Ovary (tissue), 7 donors: ENCODE measurements at regions not wholly inside any gene's neighbourhood (a gene's known extent, or its start where the extent isn't known, plus 50 kb on each side); places are given as distances from the start of the nearest gene placed in this dataset.
A peak's percentile ranks its signal among the peaks of the same experiment; 100 is the strongest.

Experiments
- DNase-seq, 5 donors: peaks; one replicate each; pipeline ENCODE4 v3.0.0-alpha.2; 2019 to 2020
- H3K27ac ChIP-seq, 2 donors: fragments of 200-600 bp; one replicate each; pipeline versions ENCODE4 v1.5.1 to v1.8.0; 2019 to 2022
- H3K27me3 ChIP-seq: fragments of 200-600 bp; one replicate; pipeline ENCODE4 v1.8.0; 2022
- H3K36me3 ChIP-seq: fragments of 200-600 bp; sonication (generic); one replicate; pipeline ENCODE4 v1.5.1; 2019
- H3K4me1 ChIP-seq: one replicate; pipeline ENCODE4 v1.8.1; 2013; ENCODE audit warnings: mild to moderate bottlenecking, moderate library complexity; ENCODE audit not compliant: insufficient read depth
- H3K4me3 ChIP-seq: fragments of 200-600 bp; sonication (generic); one replicate; pipeline ENCODE4 v1.5.1; 2017
- H3K9me3 ChIP-seq, 2 donors: fragments of 200-600 bp in 1 of 2; sonication (generic) in 1 of 2; one replicate each; pipeline versions ENCODE4 v1.5.1 to v1.8.1; 2013 to 2019; ENCODE audit warnings: mild to moderate bottlenecking in 1 of 2, moderate library complexity in 1 of 2
- EP300 ChIP-seq: sonication (generic); formaldehyde crosslinking; IDR thresholded peaks from one replicate; pipeline ENCODE4 v1.6.1; 2017; ENCODE audit warnings: antibody characterized with exemption
- POLR2A ChIP-seq: fragments of 450-650 bp; IDR thresholded peaks from one replicate; pipeline ENCODE4 v1.6.1; 2017; ENCODE audit warnings: antibody characterized with exemption, mild to moderate bottlenecking, moderate library complexity
- WGBS, 3 donors: extraction: QIAGEN DNeasy Blood & Tissue Kit in 1 of 3; methylation state at CpG; one replicate each; pipeline versions ENCODE4 v1.1.5 to v1.1.7; 2013 to 2017; 5-methylcytosine and 5-hydroxymethylcytosine counted together
- intact Hi-C, 4 donors: fragments of 100-400 bp; cut with DNase I; formaldehyde crosslinking; loops; one replicate each; pipeline versions ENCODE4 v1.11.0 to v1.15.1; 2022 to 2023
- TF ChIP-seq, protein P1 (sequence below), 3 donors: fragments of 450-650 bp in 2 of 3; fragments of 200-600 bp in 1 of 3; IDR thresholded peaks; one replicate each; pipeline versions ENCODE4 v1.5.1 to v1.8.0; 2016 to 2022; ENCODE audit warnings: antibody characterized with exemption in 3 of 3, mild to moderate bottlenecking in 1 of 3
- donor health status: DM: no; HTN: no; CAD: no; lungs with moderate emphysema.
- donor health status: DM: no; HTN: no; CAD: no.
- donor health status: Bipolar disorder and iron deficiency.
- donor health status: DM: no; HTN: no; CAD: no.
- donor health status: DM: yes; HTN: yes; CAD: no.

DNA sequence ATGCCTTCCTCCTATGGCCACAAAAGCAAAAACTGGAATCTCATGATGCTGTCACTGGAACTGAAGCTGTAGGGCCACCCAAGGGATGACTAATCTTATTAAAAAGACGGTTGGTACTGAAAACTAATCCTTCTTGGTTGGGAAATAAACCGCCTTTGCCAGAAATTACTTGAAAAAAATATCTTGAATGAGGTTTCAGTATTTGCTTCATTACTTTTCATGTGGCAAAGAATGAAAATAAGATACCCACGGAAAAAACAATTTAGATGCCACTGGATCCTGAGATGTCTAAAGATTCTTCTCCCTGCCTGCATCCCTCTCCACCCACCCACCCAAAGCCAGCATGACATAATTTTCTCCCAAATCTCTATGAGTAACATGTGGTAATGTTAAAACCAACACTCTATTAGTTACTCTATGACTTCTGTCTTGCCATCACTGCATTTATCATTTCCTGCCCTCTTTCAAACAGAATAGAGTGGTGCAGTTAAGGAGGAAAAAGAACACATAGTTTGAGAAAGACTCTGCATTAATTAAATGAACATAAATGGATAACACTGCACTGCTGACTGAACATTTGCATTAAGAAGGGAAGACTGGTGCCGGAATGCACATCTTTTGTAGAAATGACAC is 111.8 kb upstream of the DPH6 start:
- TF ChIP-seq EP300 = no peak
- TF ChIP-seq POLR2A = no peak
- TF ChIP-seq, protein P1, sequence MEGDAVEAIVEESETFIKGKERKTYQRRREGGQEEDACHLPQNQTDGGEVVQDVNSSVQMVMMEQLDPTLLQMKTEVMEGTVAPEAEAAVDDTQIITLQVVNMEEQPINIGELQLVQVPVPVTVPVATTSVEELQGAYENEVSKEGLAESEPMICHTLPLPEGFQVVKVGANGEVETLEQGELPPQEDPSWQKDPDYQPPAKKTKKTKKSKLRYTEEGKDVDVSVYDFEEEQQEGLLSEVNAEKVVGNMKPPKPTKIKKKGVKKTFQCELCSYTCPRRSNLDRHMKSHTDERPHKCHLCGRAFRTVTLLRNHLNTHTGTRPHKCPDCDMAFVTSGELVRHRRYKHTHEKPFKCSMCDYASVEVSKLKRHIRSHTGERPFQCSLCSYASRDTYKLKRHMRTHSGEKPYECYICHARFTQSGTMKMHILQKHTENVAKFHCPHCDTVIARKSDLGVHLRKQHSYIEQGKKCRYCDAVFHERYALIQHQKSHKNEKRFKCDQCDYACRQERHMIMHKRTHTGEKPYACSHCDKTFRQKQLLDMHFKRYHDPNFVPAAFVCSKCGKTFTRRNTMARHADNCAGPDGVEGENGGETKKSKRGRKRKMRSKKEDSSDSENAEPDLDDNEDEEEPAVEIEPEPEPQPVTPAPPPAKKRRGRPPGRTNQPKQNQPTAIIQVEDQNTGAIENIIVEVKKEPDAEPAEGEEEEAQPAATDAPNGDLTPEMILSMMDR (IDR thresholded peaks at IDR 0.05) = no peak
- DNase-seq = no peak
- intact Hi-C loops = no loop called here
- no peak overlapping the region for H3K27ac ChIP-seq
- no peak overlapping the region for H3K4me3 ChIP-seq
- no peaks in the 10 kb centered on the region for H3K36me3 ChIP-seq
- WGBS, 3 donors = 19 to 51% (median 24%) methylated on average over 4 of the region's 4 CpGs
- H3K4me1 ChIP-seq = no peaks in the 10 kb centered on the region
- no peaks in the 10 kb centered on the region for H3K9me3 ChIP-seq
- no peaks in the 10 kb centered on the region for H3K27me3 ChIP-seq

DNA sequence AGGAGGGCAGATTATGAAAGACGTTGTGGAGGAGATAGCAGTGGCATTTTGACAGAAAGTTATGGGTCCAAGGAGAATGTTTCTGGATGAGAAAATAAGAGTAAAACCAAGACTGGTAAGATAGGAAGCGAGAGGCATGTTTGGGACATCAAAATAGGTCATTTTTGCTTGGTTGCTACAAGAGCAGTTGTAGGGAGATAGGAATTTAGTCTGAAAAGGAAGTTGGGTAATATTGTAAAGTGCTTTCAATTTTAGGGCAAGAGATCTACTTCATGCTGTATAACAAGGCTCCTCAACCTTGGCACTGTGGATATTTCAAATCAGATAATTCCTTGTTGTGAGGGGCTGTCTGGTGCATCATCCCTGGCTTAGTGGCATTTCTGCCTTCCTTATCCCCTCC is 118.0 kb upstream of the DPH6 start:
- H3K27me3 ChIP-seq = no peaks in the 10 kb centered on the region
- H3K9me3 ChIP-seq = no peaks in the 10 kb centered on the region
- no peak overlapping the region for H3K27ac ChIP-seq
- no peak for TF ChIP-seq POLR2A
- TF ChIP-seq, protein P1 (IDR thresholded peaks at IDR 0.05) = no peak
- TF ChIP-seq EP300 = no peak
- no peak overlapping the region for H3K4me3 ChIP-seq
- H3K4me1 ChIP-seq = peaks cover 9% of the 10 kb centered on the region
- intact Hi-C loops = no loop called here
- 67 to 76% (median 71%) methylated on average over 2 of the region's 2 CpGs for WGBS, 3 donors
- no peaks in the 10 kb centered on the region for H3K36me3 ChIP-seq
- DNase-seq = no peak

DNA sequence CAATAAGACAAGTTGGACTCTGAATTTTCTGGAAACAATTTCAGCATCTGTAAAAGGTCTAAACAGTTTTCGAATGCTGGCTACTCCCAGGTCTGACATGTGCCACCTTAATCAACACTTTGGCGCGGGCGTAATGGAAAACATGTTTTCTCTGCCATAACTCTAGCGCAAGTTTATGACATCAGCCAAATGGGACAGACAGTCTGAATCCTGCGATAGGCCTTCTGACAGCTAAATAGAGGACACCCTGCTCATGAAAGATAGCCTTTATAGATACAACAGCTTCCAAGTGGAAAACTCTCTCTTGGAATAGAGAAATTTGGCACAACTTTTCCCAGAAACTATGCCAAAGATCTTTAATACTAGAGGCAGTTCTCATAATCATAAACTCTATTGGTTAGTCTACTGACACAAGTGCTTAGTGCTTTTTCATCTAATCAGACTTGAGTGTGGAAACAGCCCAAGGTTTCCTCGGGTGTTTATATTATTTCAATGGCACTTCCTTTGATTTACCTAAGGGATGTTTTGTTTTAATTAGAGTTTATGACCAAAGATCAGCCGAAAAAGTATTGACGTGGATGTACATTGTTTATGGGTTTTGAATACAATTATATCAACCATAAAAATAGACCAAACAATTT is 120.1 kb upstream of the DPH6 start:
- Histone ChIP-seq H3K4me1 (peaks cover 9% of the 10 kb centered on the region), H3K27me3 (no peaks in the 10 kb centered on the region), H3K4me3 (no peak overlapping the region), H3K36me3 (no peaks in the 10 kb centered on the region), H3K27ac (peak overlapping the region in 1 of 2 donors; percentile 52), H3K9me3 (no peaks in the 10 kb centered on the region)
- 4 to 8% (median 5%) methylated on average over 9 of the region's 9 CpGs for WGBS, 3 donors
- TF ChIP-seq POLR2A = no peak
- peak; percentile 43 to 58 (median 55) for DNase-seq
- intact Hi-C loops = no loop called here

DNA sequence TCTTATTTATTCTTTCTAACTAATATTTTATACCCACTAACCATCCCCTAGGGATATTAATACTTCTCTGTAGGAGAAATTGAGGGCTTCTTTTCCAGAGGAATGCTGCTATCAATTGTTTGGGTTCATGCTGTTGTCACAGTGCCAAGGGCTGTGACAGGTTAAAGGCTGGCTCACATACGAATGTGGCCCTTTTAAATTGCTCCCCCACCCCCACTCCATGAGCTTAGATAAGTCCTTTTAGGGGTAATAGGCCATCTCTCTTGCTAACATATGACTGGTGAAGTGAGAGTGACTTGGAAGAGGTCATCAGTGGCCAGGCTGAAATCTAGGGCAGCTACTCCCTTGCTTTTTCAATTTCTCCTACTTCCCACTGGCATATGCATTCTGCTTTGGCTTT is 121.9 kb upstream of the DPH6 start:
- peaks cover 9% of the 10 kb centered on the region for H3K4me1 ChIP-seq
- DNase-seq = no peak
- H3K4me3 ChIP-seq = no peak overlapping the region
- 24 to 47% (median 25%) methylated on average over 1 of the region's 1 CpG for WGBS, 3 donors
- no peak for TF ChIP-seq POLR2A
- TF ChIP-seq, protein P1 (IDR thresholded peaks at IDR 0.05) = no peak
- TF ChIP-seq EP300 = no peak
- intact Hi-C loops = no loop called here
- H3K36me3 ChIP-seq = no peaks in the 10 kb centered on the region
- no peaks in the 10 kb centered on the region for H3K9me3 ChIP-seq
- H3K27me3 ChIP-seq = no peaks in the 10 kb centered on the region
- H3K27ac ChIP-seq = no peak overlapping the region

DNA sequence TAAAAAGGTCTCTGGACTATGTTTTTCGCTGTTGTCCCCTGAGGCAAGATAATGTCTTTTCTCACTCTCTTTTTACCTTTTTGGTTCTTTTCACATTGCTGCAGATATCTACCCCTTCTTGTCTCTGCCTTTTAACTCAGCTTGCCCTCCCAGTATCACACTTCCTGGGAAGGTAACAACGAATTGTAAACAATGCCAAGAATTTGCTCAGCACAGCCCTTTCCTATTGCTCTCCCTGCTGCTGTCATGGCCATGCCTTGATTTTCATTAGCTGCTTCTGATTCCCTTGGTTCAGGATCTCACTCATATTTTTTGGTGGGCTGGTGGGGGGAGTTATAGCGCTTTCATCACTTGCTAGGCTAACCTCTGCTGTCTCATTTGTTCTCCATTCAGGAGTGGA is 123.1 kb upstream of the DPH6 start:
- Histone ChIP-seq H3K4me1 (peaks cover 9% of the 10 kb centered on the region), H3K27me3 (no peaks in the 10 kb centered on the region), H3K27ac (no peak overlapping the region), H3K4me3 (no peak overlapping the region), H3K36me3 (no peaks in the 10 kb centered on the region), H3K9me3 (no peaks in the 10 kb centered on the region)
- DNase-seq = no peak
- intact Hi-C loops = no loop called here
- TF ChIP-seq POLR2A (no peak), EP300 (no peak)
- TF ChIP-seq, protein P1 (IDR thresholded peaks at IDR 0.05) = no peak
- 74 to 82% (median 75%) methylated on average over 3 of the region's 3 CpGs for WGBS, 3 donors
